SU-DHL-6 (cell line): ENCODE measurements at regions not wholly inside any gene's neighbourhood (a gene's known extent, or its start where the extent isn't known, plus 50 kb on each side); places are given as distances from the start of the nearest gene placed in this dataset.

ENCODE experiments used
- H2AFZ ChIP-seq: fragments of 200-600 bp; sonication (generic); 2 replicates; pipeline ENCODE4 v1.6.1; 2014; ENCODE audit warnings: low read depth, mild to moderate bottlenecking, moderate library complexity, mixed read lengths, antibody characterized with exemption, low read length; ENCODE audit not compliant: severe bottlenecking
- H3F3A ChIP-seq: fragments of 200-600 bp; shearing (Covaris generic); 2 replicates; pipeline ENCODE4 v1.6.0; 2016; ENCODE audit warnings: antibody characterized with exemption, mild to moderate bottlenecking; ENCODE audit not compliant: insufficient read depth
- H3K27ac ChIP-seq: fragments of 200-600 bp; sonication (generic); 2 replicates; pipeline ENCODE4 v1.5.1; 2016; ENCODE audit warnings: low read depth, mild to moderate bottlenecking, low read length, moderate library complexity, mixed read lengths
- H3K27me3 ChIP-seq: fragments of 200-600 bp; sonication (generic), shearing (Covaris generic); 2 replicates; pipeline ENCODE4 v1.6.0; 2014; ENCODE audit warnings: mild to moderate bottlenecking, low read length
- H3K36me3 ChIP-seq: fragments of 200-600 bp; sonication (generic); 2 replicates; pipeline ENCODE4 v1.6.1; 2014; ENCODE audit warnings: mild to moderate bottlenecking, low read length, mixed read lengths
- H3K4me2 ChIP-seq: fragments of 300-600, 200-600 bp; shearing (Covaris generic), sonication (generic); 2 replicates; pipeline ENCODE4 v1.6.0; 2014; ENCODE audit warnings: low read length, low read depth, mild to moderate bottlenecking; ENCODE audit not compliant: poor library complexity, severe bottlenecking
- H3K4me3 ChIP-seq: fragments of 200-600 bp; sonication (generic); 2 replicates; pipeline ENCODE4 v1.5.1; 2014; ENCODE audit warnings: antibody characterized with exemption, low read length, mild to moderate bottlenecking, mixed read lengths; ENCODE audit not compliant: insufficient read depth, poor library complexity, severe bottlenecking
- H3K79me2 ChIP-seq: fragments of 200-600 bp; sonication (generic); 2 replicates; pipeline ENCODE4 v1.6.1; 2014; ENCODE audit warnings: mild to moderate bottlenecking, low read length, moderate library complexity; ENCODE audit not compliant: insufficient read depth
- H3K9ac ChIP-seq: fragments of 200-600 bp; sonication (generic); 2 replicates; pipeline ENCODE4 v1.7.0; 2014; ENCODE audit warnings: mild to moderate bottlenecking, low read length
- H3K9me2 ChIP-seq: fragments of 200-600 bp; sonication (generic); replicated peaks from 2 replicates; pipeline ENCODE4 v1.6.1; 2014; ENCODE audit warnings: low read length; ENCODE audit not compliant: insufficient read depth
- H3K9me3 ChIP-seq: fragments of 200-600 bp; sonication (generic); 2 replicates; pipeline ENCODE4 v1.6.1; 2014; ENCODE audit warnings: low read length, mixed read lengths; ENCODE audit not compliant: insufficient read depth
- H4K20me1 ChIP-seq: fragments of 200-600 bp; sonication (generic); 2 replicates; pipeline ENCODE4 v1.6.1; 2014; ENCODE audit warnings: low read depth, mild to moderate bottlenecking, antibody characterized with exemption, low read length, moderate library complexity, mixed read lengths
- EZH2phosphoT487 ChIP-seq: fragments of 200-600 bp; sonication (generic), shearing (Covaris generic); conservative IDR thresholded peaks from 2 replicates; pipeline ENCODE4 v1.6.1; 2018; ENCODE audit warnings: mild to moderate bottlenecking, antibody characterized with exemption, low read length, moderate library complexity, mixed read lengths
- TF ChIP-seq, protein P1 (sequence below): fragments of 200-600 bp; sonication (generic); IDR thresholded peaks from one replicate; pipeline ENCODE4 v1.5.1; 2017; ENCODE audit warnings: antibody characterized with exemption, mild to moderate bottlenecking, low read length, moderate library complexity; ENCODE audit not compliant: insufficient read depth, poor library complexity, severe bottlenecking

DNA sequence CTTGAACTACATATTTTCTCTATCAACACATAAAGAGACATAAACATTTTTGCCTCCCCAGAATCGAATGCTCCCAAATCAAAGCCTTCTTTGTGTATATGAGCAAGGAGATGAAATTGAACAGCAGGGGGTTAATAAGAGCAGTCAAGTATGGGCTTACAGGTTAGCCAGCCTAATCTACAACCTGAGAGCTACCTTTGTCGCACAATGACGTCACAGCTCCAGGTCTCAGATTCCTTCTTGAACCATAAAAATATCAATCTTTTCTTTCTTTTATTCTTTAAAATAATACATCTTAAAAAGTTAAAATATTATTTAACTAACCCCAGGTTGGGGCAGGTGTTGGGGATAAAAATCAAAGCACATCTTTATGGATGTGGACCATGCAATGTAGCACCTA, 482.9 kb upstream of the CDH11 start:
- Histone ChIP-seq H3K4me2 (no peak overlapping the region), H3F3A (no peaks in the 10 kb centered on the region), H3K36me3 (no peaks in the 10 kb centered on the region), H3K9me2 (no peaks in the 10 kb centered on the region; the same call in 1 of the 2 replicates), H3K79me2 (no peaks in the 10 kb centered on the region), H3K27ac (no peak overlapping the region), H3K9ac (no peak overlapping the region), H3K4me3 (no peak overlapping the region), H2AFZ (no peak overlapping the region), H3K9me3 (no peaks in the 10 kb centered on the region), H4K20me1 (no peaks in the 10 kb centered on the region), H3K27me3 (no peaks in the 10 kb centered on the region)
- TF ChIP-seq EZH2phosphoT487, result no peak
- TF ChIP-seq, protein P1, sequence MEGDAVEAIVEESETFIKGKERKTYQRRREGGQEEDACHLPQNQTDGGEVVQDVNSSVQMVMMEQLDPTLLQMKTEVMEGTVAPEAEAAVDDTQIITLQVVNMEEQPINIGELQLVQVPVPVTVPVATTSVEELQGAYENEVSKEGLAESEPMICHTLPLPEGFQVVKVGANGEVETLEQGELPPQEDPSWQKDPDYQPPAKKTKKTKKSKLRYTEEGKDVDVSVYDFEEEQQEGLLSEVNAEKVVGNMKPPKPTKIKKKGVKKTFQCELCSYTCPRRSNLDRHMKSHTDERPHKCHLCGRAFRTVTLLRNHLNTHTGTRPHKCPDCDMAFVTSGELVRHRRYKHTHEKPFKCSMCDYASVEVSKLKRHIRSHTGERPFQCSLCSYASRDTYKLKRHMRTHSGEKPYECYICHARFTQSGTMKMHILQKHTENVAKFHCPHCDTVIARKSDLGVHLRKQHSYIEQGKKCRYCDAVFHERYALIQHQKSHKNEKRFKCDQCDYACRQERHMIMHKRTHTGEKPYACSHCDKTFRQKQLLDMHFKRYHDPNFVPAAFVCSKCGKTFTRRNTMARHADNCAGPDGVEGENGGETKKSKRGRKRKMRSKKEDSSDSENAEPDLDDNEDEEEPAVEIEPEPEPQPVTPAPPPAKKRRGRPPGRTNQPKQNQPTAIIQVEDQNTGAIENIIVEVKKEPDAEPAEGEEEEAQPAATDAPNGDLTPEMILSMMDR, result no peak

DNA sequence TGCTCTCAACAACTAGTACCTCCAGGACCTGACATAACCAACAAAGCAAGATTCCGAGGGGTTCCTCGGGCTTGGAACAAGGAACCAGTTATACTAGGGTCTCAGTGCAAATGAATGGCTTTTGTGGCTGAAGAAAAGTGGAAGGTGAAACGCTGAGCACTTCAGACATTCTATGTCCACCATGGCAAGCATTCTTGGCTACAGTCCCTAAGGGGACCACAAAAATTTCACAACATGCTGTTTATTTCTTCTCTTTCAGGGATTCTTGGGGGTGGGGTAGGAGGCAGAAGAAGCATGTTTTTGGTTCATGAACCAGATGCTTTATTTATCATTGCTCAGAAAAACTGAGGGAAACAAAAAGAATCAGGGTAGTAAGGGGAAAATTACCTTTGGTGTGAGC, 479.9 kb upstream of the CDH11 start:
- Histone ChIP-seq H3F3A (no peaks in the 10 kb centered on the region), H3K27me3 (no peaks in the 10 kb centered on the region), H4K20me1 (no peaks in the 10 kb centered on the region), H2AFZ (no peak overlapping the region), H3K27ac (no peak overlapping the region), H3K9me3 (no peaks in the 10 kb centered on the region), H3K79me2 (no peaks in the 10 kb centered on the region), H3K9me2 (no peaks in the 10 kb centered on the region), H3K4me2 (no peak overlapping the region), H3K9ac (no peak overlapping the region), H3K4me3 (no peak overlapping the region), H3K36me3 (no peaks in the 10 kb centered on the region)
- TF ChIP-seq, protein P1, result no peak
- TF ChIP-seq EZH2phosphoT487, result no peak

DNA sequence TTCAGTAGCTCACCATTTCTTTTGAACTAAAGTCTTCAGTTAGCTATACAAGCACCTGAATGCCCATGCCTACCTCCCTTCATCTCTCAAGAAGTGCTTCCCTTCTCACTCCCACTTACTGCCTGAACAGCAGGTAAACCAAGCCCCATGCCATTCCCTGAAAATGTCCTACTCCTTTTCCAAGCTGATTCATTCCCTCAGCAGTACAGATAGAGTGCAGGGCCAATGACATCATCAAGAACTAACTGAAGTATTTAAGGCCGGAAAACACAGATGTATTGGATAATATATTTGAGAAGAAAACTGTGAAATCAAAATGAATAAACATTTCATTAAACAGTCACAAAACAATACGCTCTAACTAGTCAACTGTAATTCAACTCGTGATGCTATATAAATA, 478.8 kb upstream of the CDH11 start:
- Histone ChIP-seq H3K36me3 (no peaks in the 10 kb centered on the region), H3K9me2 (no peaks in the 10 kb centered on the region), H3K27ac (no peak overlapping the region), H3K4me2 (no peak overlapping the region), H4K20me1 (no peaks in the 10 kb centered on the region), H3K79me2 (no peaks in the 10 kb centered on the region), H3F3A (no peaks in the 10 kb centered on the region), H3K9me3 (no peaks in the 10 kb centered on the region), H2AFZ (no peak overlapping the region), H3K4me3 (no peak overlapping the region), H3K9ac (no peak overlapping the region), H3K27me3 (no peaks in the 10 kb centered on the region)
- TF ChIP-seq EZH2phosphoT487, result no peak
- TF ChIP-seq, protein P1, result no peak
